Cardiac fibroblast (primary cell): ENCODE measurements at regions not wholly inside any gene's neighbourhood (a gene's known extent, or its start where the extent isn't known, plus 50 kb on each side); places are given as distances from the start of the nearest gene placed in this dataset.

ENCODE experiments used
- DNase-seq, 2 donors: peaks; one replicate each; pipeline versions ENCODE4 v3.0.0 to v3.0.0-alpha.2; 2010; ENCODE audit warnings: low read depth in 2 of 2
- H3K4me3 ChIP-seq, 2 donors: replicated peaks in 1 of 2; 1 replicate in 1 of 2; 2 replicates in 1 of 2; pipeline ENCODE4 v1.5.1; 2011; ENCODE audit warnings: low read depth in 2 of 2, low read length in 2 of 2, mild to moderate bottlenecking in 2 of 2, moderate library complexity in 1 of 2
- TF ChIP-seq, protein P1 (sequence below): IDR thresholded peaks from one replicate; pipeline ENCODE4 v1.5.1; 2011; ENCODE audit warnings: low read depth, mild to moderate bottlenecking, low read length, inconsistent platforms

DNA sequence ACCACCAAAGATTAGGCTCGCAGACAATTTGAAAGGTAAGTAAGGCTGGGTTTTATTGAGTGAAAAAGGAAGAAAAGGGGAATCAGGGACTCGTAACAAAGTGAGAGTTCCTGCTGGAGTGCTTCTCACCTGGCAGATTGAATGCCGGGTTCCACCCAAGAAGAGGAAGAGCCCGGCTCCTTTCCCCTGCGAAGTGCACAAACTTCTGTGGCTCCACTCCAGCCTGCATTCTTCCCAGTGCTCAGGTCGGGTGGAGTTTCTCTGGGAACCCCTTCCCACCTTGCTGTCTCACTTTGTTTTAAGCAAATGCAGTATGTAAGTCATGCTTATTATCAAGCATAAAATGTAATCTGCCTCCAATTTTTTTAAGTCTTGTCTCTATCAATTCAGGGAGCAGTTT lies 87.1 kb upstream of the TMEM106B start:
- H3K4me3 ChIP-seq: no peak overlapping the region
- TF ChIP-seq, protein P1, sequence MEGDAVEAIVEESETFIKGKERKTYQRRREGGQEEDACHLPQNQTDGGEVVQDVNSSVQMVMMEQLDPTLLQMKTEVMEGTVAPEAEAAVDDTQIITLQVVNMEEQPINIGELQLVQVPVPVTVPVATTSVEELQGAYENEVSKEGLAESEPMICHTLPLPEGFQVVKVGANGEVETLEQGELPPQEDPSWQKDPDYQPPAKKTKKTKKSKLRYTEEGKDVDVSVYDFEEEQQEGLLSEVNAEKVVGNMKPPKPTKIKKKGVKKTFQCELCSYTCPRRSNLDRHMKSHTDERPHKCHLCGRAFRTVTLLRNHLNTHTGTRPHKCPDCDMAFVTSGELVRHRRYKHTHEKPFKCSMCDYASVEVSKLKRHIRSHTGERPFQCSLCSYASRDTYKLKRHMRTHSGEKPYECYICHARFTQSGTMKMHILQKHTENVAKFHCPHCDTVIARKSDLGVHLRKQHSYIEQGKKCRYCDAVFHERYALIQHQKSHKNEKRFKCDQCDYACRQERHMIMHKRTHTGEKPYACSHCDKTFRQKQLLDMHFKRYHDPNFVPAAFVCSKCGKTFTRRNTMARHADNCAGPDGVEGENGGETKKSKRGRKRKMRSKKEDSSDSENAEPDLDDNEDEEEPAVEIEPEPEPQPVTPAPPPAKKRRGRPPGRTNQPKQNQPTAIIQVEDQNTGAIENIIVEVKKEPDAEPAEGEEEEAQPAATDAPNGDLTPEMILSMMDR: no peak
- no peak for DNase-seq

DNA sequence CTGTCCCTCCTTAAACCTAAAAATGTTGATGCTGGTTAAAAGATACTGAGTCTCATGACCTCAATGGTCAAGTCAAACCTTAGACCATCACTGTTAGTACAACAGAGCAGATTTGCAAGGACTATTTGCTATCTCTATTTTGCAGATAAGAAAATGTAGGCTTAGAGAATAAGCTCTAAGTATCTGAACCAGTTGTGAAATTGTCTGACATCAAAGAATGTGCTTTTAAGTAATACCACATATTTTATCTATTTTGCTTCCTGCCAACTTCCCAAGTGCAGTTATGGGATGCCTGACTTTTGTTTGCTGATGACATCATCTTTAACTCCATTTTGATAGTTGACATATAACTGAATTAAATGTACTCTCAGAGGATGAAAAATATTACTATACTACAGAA lies 83.6 kb upstream of the TMEM106B start:
- TF ChIP-seq, protein P1: no peak
- H3K4me3 ChIP-seq: no peak overlapping the region
- peak; percentile 12 to 29 for DNase-seq

DNA sequence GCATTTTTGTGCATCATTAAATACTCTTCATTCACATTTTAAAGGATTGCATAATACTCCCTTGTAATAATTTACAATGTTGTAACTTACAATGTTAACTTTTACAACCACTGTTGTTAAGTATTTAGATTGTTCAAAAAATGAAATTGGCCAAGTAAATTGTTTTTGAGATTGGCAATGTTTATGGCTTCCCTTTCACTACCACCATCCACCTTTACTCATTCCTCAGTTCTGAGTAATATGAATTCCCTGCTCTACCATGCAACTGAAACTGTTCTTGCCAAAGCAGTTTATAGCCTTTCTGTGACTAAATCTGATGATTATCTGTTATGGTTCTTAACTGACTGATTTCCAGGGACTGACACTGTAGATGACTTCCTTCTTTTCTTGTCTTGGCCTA lies 80.5 kb upstream of the TMEM106B start:
- H3K4me3 ChIP-seq: no peak overlapping the region
- TF ChIP-seq, protein P1: no peak
- DNase-seq: peak in 1 of 2 donors; percentile 35

DNA sequence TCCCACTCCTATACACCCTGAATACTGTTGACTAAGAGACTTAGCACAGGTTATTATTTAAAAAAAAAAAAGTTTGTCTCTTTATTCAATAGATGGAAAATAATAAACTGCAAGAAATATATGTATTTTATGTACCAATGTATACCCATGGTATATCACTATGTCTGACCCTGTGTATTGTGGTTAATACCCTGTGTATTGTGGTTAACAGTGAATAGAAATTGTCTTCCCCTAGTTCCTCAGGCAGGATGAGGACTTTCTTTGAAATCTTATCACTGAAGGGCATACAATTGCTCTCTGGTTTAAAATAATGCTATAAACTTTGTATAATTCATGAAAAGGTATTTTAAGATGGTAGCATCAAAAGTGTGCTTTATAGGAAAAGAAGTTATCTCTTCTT lies 80.0 kb upstream of the TMEM106B start:
- TF ChIP-seq, protein P1: no peak
- H3K4me3 ChIP-seq: no peak overlapping the region
- no peak for DNase-seq

DNA sequence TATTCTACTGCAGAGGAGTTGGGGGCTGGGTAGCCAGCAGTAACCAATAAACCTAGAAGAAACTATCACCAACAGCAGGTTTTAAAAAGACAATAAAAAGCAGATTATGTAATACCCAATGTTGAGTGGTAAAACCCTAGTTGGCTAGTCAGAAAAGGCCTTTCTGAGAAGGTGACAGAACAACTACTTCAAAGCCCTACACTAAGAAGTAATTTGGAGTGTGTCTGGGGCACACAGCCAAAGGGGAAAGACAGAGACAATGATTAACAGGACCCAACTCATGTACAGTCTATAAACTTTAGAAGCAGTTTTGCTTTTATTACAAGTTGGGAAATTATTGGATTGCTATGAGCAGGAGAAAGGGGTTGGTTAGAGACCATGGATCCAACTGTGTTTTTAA lies 77.2 kb upstream of the TMEM106B start:
- no peak for DNase-seq
- no peak overlapping the region for H3K4me3 ChIP-seq
- TF ChIP-seq, protein P1: no peak

DNA sequence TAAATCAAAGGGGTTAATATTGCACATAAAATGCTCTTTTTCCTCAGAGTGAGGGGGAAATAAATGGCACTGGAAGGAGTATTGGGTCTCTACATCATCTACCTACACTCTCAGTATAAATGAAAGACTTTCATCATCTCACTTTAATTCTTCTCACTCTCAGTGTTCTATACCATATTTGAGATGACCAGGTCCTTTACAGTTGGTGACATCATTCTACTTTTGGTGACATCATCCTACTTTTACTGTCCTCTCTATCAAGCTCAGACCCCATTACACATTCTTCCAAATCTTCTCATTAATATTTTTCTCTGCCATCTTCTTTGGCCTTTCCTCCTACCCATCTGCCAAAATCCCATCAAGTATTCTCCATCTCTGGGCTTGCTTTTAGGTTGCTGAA lies 74.6 kb upstream of the TMEM106B start:
- H3K4me3 ChIP-seq: no peak overlapping the region
- TF ChIP-seq, protein P1: no peak
- no peak for DNase-seq

DNA sequence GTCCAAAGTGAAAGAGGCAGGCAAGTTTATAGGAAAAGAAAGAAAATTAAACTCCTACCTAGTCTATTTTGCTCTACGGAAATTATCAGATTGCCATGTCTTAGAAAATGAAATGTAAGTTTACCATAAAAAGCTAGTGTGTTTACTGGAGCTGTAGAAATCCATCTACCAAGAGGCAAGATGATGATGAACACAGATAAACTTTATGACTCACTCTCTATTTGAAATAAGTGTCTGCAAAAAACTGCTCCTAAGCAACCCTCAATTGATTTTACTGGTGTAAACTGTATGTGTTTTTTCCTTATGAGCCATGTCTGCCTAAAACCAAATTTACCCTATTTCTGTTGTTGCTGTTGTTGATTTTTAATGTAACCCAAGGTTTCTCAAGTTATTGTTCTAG lies 73.8 kb upstream of the TMEM106B start:
- H3K4me3 ChIP-seq: no peak overlapping the region
- DNase-seq: peak in 1 of 2 donors; percentile 19
- TF ChIP-seq, protein P1: no peak
